ENCODE measurements at regions not wholly inside any gene's neighbourhood (a gene's known extent, or its start where the extent isn't known, plus 50 kb on each side); places are given as distances from the start of the nearest gene placed in this dataset.

GRCh38 chr1:29793101-29793546 is 556.8 kb downstream of the PTPRU start:
- TF ChIP-seq CTCF (IDR thresholded peaks at IDR 0.05; ENCODE audit: insufficient read depth, low read depth, low read length): peak; percentile 82
- no peak for TF ChIP-seq EZH2 (IDR thresholded peaks at IDR 0.05; ENCODE audit: insufficient read depth, low read length)
